OCI-LY7 (cell line): ENCODE measurements at regions not wholly inside any gene's neighbourhood (a gene's known extent, or its start where the extent isn't known, plus 50 kb on each side); places are given as distances from the start of the nearest gene placed in this dataset.

Experiments used
- BruUV-seq: library from RNA; stranded (reverse); fragments of 400-500 nt; replicated peaks from 2 replicates; lab custom pipeline; 2021; lab: Mats Ljungman, UMichigan
- CTCF ChIA-PET: fragments of 300-600 bp; sonication (Branson Sonifier 250); formaldehyde crosslinking; loops from one replicate; lab custom pipeline; 2022; ENCODE audit warnings: antibody characterized with exemption; ENCODE audit not compliant: unreplicated experiment; lab: Charles Lee
- POLR2A ChIA-PET: fragments of 300-600 bp; sonication (Branson Sonifier 250); formaldehyde crosslinking; loops from one replicate; lab custom pipeline; 2022; ENCODE audit warnings: antibody characterized with exemption; lab: Charles Lee
- DNase-seq: peaks from one replicate; pipeline ENCODE4 v3.0.0-alpha.2; 2015; ENCODE audit warnings: low spot score
- H2AFZ ChIP-seq: fragments of 200-600 bp; sonication (generic), shearing (Covaris generic); 2 replicates; pipeline ENCODE4 v1.6.1; 2014; ENCODE audit warnings: mild to moderate bottlenecking, antibody characterized with exemption, low read length, moderate library complexity
- H3K27ac ChIP-seq: fragments of 200-600 bp; sonication (generic); 2 replicates; pipeline ENCODE4 v1.5.1; 2014; ENCODE audit warnings: mixed run types, low read depth, mild to moderate bottlenecking, moderate library complexity, low read length, inconsistent platforms; ENCODE audit not compliant: poor library complexity, severe bottlenecking
- H3K36me3 ChIP-seq: fragments of 200-600 bp; sonication (generic); 2 replicates; pipeline ENCODE4 v1.6.1; 2014; ENCODE audit warnings: mild to moderate bottlenecking, antibody characterized with exemption, low read length, moderate library complexity, mixed read lengths; ENCODE audit not compliant: insufficient read depth
- H3K4me1 ChIP-seq: fragments of 200-600 bp; sonication (generic); 2 replicates; pipeline ENCODE4 v1.5.1; 2014; ENCODE audit warnings: mild to moderate bottlenecking, low read length; ENCODE audit not compliant: insufficient read depth, poor library complexity, severe bottlenecking
- H3K4me2 ChIP-seq: fragments of 200-600 bp; sonication (generic); 2 replicates; pipeline ENCODE4 v1.6.1; 2014; ENCODE audit warnings: mild to moderate bottlenecking, low read length
- H3K4me3 ChIP-seq: fragments of 200-600 bp; sonication (generic); 2 replicates; pipeline ENCODE4 v1.5.1; 2014; ENCODE audit warnings: mild to moderate bottlenecking, low read depth, low read length; ENCODE audit not compliant: poor library complexity, severe bottlenecking
- H3K79me2 ChIP-seq: fragments of 200-600 bp; sonication (generic); 2 replicates; pipeline ENCODE4 v1.6.1; 2016; ENCODE audit warnings: low read depth, mild to moderate bottlenecking, low read length, moderate library complexity, mixed read lengths; ENCODE audit not compliant: insufficient read depth
- H3K9me2 ChIP-seq: fragments of 200-600 bp; sonication (generic); 2 replicates; pipeline ENCODE4 v1.6.1; 2016; ENCODE audit warnings: mild to moderate bottlenecking, low read length, mixed read lengths; ENCODE audit not compliant: insufficient read depth
- H3K9me3 ChIP-seq: fragments of 200-600 bp; sonication (generic); 2 replicates; pipeline ENCODE4 v1.6.1; 2014; ENCODE audit warnings: mild to moderate bottlenecking, mixed run types, low read length, mixed read lengths
- H4K20me1 ChIP-seq: fragments of 200-600 bp; sonication (generic); 2 replicates; pipeline ENCODE4 v1.6.1; 2014; ENCODE audit warnings: mild to moderate bottlenecking, antibody characterized with exemption, low read length, moderate library complexity, mixed read lengths; ENCODE audit not compliant: insufficient read depth
- CTCF ChIP-seq: fragments of 200-600 bp; sonication (generic); conservative IDR thresholded peaks from 2 replicates; pipeline ENCODE4 v1.5.1; 2014; ENCODE audit warnings: mild to moderate bottlenecking, antibody characterized with exemption, low read length, moderate library complexity, mixed read lengths
- EZH2phosphoT487 ChIP-seq: fragments of 200-600 bp; sonication (generic); IDR thresholded peaks from 2 replicates; pipeline ENCODE4 v1.6.1; 2018; ENCODE audit warnings: low read depth, borderline replicate concordance, mild to moderate bottlenecking, mixed run types, antibody characterized with exemption, low read length, moderate library complexity, mixed read lengths
- intact Hi-C: fragments of 100-400 bp; cut with micrococcal nuclease; formaldehyde crosslinking; loops from one replicate; pipeline ENCODE4 v1.10.0; 2022; ENCODE audit not compliant: unreplicated experiment

GRCh38 chr10:128875956-128876736, 590.9 kb upstream of the MGMT start:
- ChIA-PET POLR2A (no interaction called here), CTCF (no interaction called here)
- no peak for TF ChIP-seq CTCF
- TF ChIP-seq EZH2phosphoT487, result no peak

GRCh38 chr10:128877141-128877540, 589.9 kb upstream of the MGMT start:
- no peak overlapping the region for H3K4me3 ChIP-seq
- H4K20me1 ChIP-seq, result no peaks in the 10 kb centered on the region
- no peaks in the 10 kb centered on the region for H3K9me2 ChIP-seq
- no TSS peak for BruUV-seq
- ChIA-PET CTCF (no interaction called here), POLR2A (interaction anchor here (1.2 kb wide), 1 partner anchor 18 kb away, joined by 3 read pairs; no protein-coding TSS in a partner anchor)
- TF ChIP-seq EZH2phosphoT487 (no peak), CTCF (no peak)
- no peaks in the 10 kb centered on the region for H3K36me3 ChIP-seq
- H3K27ac ChIP-seq, result no peak overlapping the region
- H3K9me3 ChIP-seq, result no peaks in the 10 kb centered on the region
- DNase-seq, result no peak
- H2AFZ ChIP-seq, result no peak overlapping the region
- intact Hi-C loops, result no loop called here
- no peaks in the 10 kb centered on the region for H3K4me1 ChIP-seq
- H3K79me2 ChIP-seq, result no peaks in the 10 kb centered on the region
- no peak overlapping the region for H3K4me2 ChIP-seq

More at GRCh38 chr10:128875956-128876736, 590.9 kb upstream of the MGMT start:
- intact Hi-C loops, result no loop called here
- DNase-seq, result no peak
- Histone ChIP-seq H3K4me2 (no peak overlapping the region), H3K4me3 (no peak overlapping the region), H3K9me2 (no peaks in the 10 kb centered on the region), H3K36me3 (no peaks in the 10 kb centered on the region), H2AFZ (no peak overlapping the region), H3K79me2 (no peaks in the 10 kb centered on the region), H3K27ac (no peak overlapping the region), H4K20me1 (no peaks in the 10 kb centered on the region), H3K4me1 (no peaks in the 10 kb centered on the region), H3K9me3 (no peaks in the 10 kb centered on the region)
- BruUV-seq, result no TSS peak

- no peaks in the 10 kb centered on the region for H3K9me2 ChIP-seq
- no peak overlapping the region for H3K27ac ChIP-seq
- no peak overlapping the region for H3K4me3 ChIP-seq
- no peaks in the 10 kb centered on the region for H3K36me3 ChIP-seq
- no peaks in the 10 kb centered on the region for H3K4me1 ChIP-seq
- no peak overlapping the region for H2AFZ ChIP-seq
- no peaks in the 10 kb centered on the region for H3K9me3 ChIP-seq
- BruUV-seq, result no TSS peak
- H3K79me2 ChIP-seq, result no peaks in the 10 kb centered on the region
- DNase-seq, result no peak
- no peak overlapping the region for H3K4me2 ChIP-seq
- TF ChIP-seq CTCF, result no peak
- no peak for TF ChIP-seq EZH2phosphoT487
- ChIA-PET POLR2A (interaction anchor here (1.2 kb wide), 1 partner anchor 18 kb away, joined by 3 read pairs; no protein-coding TSS in a partner anchor), CTCF (no interaction called here)
- no peaks in the 10 kb centered on the region for H4K20me1 ChIP-seq
- intact Hi-C loops, result no loop called here
Observed at GRCh38 chr10:128877936-128878335, 589.1 kb upstream of the MGMT start.
